ENCODE measurements at regions not wholly inside any gene's neighbourhood (a gene's known extent, or its start where the extent isn't known, plus 50 kb on each side); places are given as distances from the start of the nearest gene placed in this dataset.

- no peak for DNase-seq
These were observed 393.8 kb downstream of the ZNF385D start for GRCh38 chr3:21357241-21357640.

DNA sequence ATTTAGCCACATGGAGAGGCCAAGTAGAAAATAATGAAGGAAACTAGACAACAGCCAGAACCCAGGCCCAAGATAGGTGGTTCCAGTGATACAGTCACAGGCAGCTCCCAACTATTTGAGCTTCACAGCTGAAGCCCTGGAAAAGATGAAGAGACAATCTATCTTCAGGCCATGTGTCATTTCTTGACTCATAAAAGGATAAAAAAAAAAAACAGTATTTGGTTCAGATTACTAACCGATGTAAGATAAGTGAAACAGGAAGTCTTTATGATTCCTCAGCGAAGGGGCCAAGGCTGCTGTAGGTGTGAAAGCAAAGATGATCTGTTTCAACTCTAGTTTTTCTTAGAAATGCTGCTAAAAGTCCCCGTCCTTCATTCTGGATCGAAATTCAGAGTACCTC, 394.6 kb downstream of the ZNF385D start:
- DNase-seq, result no peak

- no peak for DNase-seq
These were observed 405.5 kb downstream of the ZNF385D start for GRCh38 chr3:21345382-21345976.

- no peak for DNase-seq
These were observed 419.2 kb downstream of the ZNF385D start for GRCh38 chr3:21331857-21332256.

DNA sequence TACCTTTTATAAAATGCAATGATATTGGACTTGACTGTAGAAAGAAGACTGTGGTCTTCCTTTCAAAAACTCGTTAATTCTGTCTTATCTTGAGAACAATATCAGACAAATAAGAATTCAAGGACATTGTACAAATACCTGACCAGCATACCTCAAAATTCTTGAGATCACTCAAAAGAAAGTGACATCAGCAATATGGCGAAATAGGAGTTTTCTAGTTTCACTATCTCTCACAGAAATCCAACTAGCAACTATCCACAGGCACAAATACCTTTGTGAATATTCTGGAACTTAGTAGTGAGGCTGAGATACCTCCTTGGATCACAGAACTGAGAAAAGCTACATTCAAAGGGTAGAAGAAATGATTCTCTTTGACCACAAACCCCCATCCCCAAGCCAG, 419.7 kb downstream of the ZNF385D start:
- no peak for DNase-seq

DNA sequence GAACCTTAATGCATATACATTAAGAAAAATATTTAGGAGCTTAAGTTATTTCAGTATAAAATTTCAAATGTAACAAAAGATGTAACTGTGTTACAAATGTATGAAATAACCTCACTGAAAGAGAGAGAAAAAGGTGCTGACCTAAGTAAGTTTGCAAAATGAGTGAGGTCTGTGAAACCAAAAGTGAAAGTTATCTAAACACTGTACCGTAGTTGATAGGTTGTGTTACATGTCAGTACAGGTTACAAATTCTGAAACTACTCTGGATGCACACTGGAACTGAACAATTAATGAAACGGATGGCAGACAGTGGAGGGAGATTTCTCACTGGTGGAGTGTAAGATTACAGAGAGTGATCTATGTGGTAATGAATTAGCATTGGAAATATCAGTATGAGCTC, 420.7 kb downstream of the ZNF385D start:
- DNase-seq, result no peak

DNA sequence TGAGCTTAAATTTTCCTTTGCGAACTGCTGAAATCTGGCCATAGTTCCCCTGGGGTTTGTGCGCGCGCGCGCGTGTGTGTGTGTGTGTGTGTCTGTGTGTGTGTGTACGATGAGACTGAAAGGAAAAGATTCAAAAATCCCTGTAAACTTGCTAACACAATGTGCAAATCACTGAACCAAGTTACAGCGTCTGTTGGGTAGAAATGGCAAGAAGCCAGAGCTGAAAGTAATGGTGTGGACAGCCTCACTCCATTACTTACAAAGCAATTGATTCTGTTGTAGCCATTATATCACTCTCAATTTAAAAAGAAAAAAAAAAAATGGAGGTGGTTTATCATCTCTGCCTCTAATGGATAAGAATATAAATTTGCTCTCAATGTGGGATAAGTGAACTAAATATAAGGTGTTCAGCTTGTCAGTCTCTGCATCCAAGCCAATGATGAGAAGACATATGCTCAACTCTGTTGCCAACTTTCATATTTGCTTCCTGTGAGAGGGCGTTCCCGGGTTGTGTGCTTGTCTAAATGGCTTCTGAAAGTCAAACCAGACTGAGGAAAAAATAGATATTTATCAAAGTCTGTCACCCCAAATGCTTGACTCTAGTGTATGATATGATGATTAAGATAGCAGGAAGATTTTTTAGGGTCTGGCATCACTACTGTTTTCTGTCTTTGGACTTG, 422.2 kb downstream of the ZNF385D start:
- no peak for DNase-seq

GRCh38 chr3:21326704-21327475, 424.1 kb downstream of the ZNF385D start:
- no peak for DNase-seq

DNA sequence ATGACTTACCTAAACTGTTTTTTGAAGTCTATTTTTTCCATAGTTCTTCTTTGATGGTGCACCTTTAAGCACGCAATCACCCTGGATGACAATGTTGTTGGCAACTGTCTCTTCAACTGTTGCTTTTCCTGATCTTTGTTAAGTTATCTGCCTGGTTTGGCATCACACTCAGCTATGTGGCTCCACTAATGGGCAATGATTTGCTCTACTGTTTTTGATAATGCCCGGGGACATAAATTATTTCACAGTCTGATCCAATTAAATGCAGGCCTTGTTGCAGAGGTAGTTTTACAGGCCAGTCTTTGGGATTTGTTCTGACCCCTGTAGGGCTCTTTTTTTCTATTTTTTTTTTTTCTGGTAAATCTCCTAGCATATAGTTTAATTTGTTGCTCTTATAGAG, 436.3 kb downstream of the ZNF385D start:
- DNase-seq, result no peak

- no peak for DNase-seq
These were observed 440.1 kb downstream of the ZNF385D start for GRCh38 chr3:21310891-21311290.

DNA sequence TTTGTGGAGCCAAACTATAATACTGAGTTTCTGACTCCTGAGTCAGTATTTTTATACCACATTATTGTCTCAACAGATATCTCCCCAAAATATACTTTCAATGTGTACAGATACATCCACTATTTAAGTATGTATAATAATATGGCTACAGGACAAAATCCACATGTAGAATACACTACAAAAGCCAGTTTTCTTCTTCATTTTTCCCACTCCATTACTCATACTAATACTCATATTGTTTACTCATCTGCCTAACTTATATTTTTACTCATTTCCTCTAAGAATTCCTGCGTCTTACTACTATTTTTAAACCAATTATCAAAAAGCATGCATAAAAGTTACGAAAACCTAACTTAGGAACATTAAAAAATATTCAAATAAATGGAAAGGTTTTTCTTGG, 440.8 kb downstream of the ZNF385D start:
- DNase-seq, result no peak

DNA sequence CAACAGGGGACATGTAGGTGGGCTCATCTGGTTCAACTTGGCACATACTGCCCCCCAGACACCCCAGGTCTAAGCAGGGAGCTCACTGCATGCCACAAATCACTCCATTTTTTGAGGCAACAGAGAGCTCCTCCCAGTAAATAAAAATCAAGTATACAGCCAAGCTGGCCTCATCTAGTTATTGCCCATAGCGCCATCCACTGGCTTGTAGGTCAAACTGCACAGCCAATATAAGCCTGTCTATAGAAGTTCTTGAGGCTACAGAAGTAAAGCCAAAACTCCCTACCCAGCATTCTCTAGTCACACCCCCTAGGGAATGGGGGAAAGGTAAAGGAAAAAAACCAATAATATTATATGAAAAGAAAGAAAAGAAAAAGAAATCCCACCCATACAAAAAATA, 453.7 kb downstream of the ZNF385D start:
- DNase-seq, result no peak

DNA sequence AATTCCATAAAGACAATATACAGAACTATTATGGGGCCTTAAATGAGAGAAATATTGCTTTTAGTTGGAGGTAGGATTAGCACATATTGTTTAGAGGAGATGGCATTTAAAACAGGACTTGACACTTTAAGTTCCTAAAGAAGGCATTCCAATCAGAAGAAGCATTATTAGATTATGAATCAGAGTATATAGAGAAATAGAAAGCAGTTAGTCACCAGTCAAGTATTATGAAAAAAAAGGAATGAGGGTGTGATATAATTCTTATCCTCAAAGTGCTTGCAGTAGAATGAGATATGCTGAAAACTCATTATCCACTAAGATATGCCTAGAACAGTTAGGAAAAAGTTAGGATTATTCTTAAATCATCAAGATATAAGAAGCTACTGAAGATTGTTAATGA, 456.2 kb downstream of the ZNF385D start:
- DNase-seq, result no peak

- DNase-seq, result no peak
These were observed 458.0 kb downstream of the ZNF385D start for GRCh38 chr3:21292971-21293370.

GRCh38 chr3:21290557-21290956, 460.5 kb downstream of the ZNF385D start:
- no peak for DNase-seq

DNA sequence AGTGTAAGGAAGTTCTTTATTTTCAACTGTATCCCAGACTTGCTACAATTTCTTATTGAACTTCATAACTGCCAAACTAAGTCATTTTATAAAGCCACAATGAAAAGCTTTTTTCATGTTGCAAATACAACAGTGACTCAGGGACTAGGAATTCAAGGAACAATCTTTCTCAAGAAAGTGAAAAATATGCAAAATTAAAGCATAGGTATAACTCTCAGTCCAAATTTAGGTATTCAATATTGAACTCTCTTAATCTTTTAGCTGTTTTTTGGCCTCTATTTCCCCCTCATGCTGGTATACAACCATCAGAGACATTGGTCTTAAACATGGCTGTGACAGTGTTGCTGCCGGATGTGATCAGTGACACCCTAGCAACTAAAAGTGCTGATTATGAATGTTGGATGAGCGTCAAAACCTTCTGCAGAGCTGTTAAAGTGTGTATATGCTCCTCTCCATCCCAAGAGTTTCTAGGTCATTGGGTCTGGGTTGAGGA, 476.9 kb downstream of the ZNF385D start:
- DNase-seq, result no peak

GRCh38 chr3:21273259-21274025, 477.6 kb downstream of the ZNF385D start:
- no peak for DNase-seq

DNA sequence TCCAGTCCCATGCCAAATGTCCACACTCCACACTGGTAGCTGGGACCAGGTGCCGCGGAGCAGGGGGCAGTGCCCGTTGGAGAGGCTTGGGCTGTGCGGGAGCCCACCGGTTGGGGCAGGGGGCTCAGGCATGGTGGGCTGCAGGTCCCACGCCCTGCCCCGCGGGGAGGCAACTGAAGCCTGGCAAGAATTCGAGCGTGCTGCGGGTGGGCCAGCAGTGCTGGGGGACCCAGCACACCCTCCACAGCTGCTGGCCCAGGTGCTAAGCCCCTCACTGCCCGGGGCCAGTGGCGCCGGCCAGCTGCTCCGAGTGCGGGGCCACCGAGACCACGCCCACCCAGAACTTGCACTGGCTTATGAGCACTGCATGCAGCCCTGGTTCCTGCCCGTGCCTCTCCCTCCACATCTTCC, 479.4 kb downstream of the ZNF385D start:
- DNase-seq, result no peak

GRCh38 chr3:21269882-21270281, 481.1 kb downstream of the ZNF385D start:
- DNase-seq, result no peak

- no peak for DNase-seq
These were observed 490.5 kb downstream of the ZNF385D start for GRCh38 chr3:21260507-21260906.

GRCh38 chr3:21259896-21260295, 491.1 kb downstream of the ZNF385D start:
- DNase-seq, result no peak

DNA sequence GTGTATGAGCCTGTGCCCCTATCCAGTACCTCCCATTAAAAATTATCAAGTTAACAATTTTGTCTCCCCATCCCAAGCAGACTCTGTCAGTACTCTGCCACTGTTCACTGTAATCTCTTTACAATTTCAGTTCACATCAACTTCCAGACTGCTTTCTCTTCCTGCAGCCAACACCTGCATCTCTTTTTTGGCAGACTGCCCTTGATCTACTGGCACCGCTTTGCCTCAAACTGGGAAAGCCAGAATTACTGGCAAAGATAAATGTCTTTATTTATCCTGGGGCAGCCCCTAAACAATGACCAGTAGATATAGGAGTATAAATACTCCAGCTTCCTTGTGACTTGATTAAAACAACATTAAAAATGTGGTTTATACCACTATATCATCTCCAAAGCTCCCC, 494.1 kb downstream of the ZNF385D start:
- DNase-seq, result no peak

- DNase-seq, result no peak
These were observed 512.3 kb downstream of the ZNF385D start for GRCh38 chr3:21238661-21239060.

Measured in stimulated activated CD4-positive, alpha-beta T cell treated with anti-CD3 and anti-CD28 coated beads, Interleukin-4, amount 100 ng/mL, for 24 hours (primary cell).